ENCODE measurements at regions not wholly inside any gene's neighbourhood (a gene's known extent, or its start where the extent isn't known, plus 50 kb on each side); places are given as distances from the start of the nearest gene placed in this dataset.

GRCh38 chr3:127495821-127496655 lies 94.5 kb downstream of the TPRA1 start:
- intact Hi-C loops (cut with micrococcal nuclease), result no loop called here
- no peak overlapping the region for H3K4me3 Mint-ChIP-seq

More at GRCh38 chr3:127495821-127496655, 94.5 kb downstream of the TPRA1 start:
- no peak overlapping the region for H2AFZ ChIP-seq (ENCODE audit: insufficient read depth, low read depth, low read length, poor library complexity, severe bottlenecking)
- DNase-seq (no peak), ATAC-seq (ENCODE audit: low read depth) (no peak)
- no peak overlapping the region for H3K27ac ChIP-seq (ENCODE audit: low read length in 2 of 2)
- no peaks in the 10 kb centered on the region for H3K4me1 Mint-ChIP-seq
- no peak overlapping the region for H3K27ac Mint-ChIP-seq
- WGBS (ENCODE audit: insufficient coverage), result 89% methylated on average over 2 of the region's 2 CpGs
- no peak overlapping the region for H3K4me2 ChIP-seq (replicated peaks; ENCODE audit: low read depth, low read length, poor library complexity, severe bottlenecking)
- no peaks in the 10 kb centered on the region for H3K36me3 ChIP-seq (replicated peaks in 1 of 2; ENCODE audit: control extremely low read depth in 1 of 2, control insufficient read depth in 1 of 2, extremely low read depth in 1 of 2, insufficient read depth in 2 of 2, low read length in 1 of 2)
- CTCF ChIA-PET, result no interaction called here
- H3K4me1 ChIP-seq (ENCODE audit: control insufficient read depth in 2 of 2, insufficient read depth in 2 of 2, low read length in 2 of 2), result no peaks in the 10 kb centered on the region
- POLR2A ChIA-PET, result no interaction called here
- peaks cover 0 to 10% (median 0%) of the 10 kb centered on the region in 4 experiments for H3K27me3 ChIP-seq (replicated peaks in 1 of 4; ENCODE audit: control extremely low read depth in 1 of 4, control insufficient read depth in 3 of 4, insufficient read depth in 4 of 4, low read length in 3 of 4)
- H3K9me3 ChIP-seq (ENCODE audit: control extremely low read depth in 1 of 3, control insufficient read depth in 2 of 3, insufficient read depth in 1 of 3, low read length in 2 of 3), result peaks cover 0 to 9% (median 5%) of the 10 kb centered on the region in 3 donors
- H3K9me3 Mint-ChIP-seq (ENCODE audit: insufficient read depth), result peaks cover 9% of the 10 kb centered on the region
- H3K27me3 Mint-ChIP-seq, result peaks cover 29% of the 10 kb centered on the region
- no peaks in the 10 kb centered on the region for H4K20me1 ChIP-seq (ENCODE audit: control insufficient read depth, insufficient read depth, low read length, poor library complexity, severe bottlenecking)
- H3K9ac ChIP-seq (ENCODE audit: low read length), result no peak overlapping the region
- no peaks in the 10 kb centered on the region for H3K79me2 ChIP-seq (ENCODE audit: control insufficient read depth, insufficient read depth, low read length)
- TF ChIP-seq CTCF (IDR thresholded peaks at IDR 0.05) (no peak), EZH2 (IDR thresholded peaks at IDR 0.05; ENCODE audit: borderline replicate concordance, insufficient read depth, low read depth, low read length, poor library complexity, severe bottlenecking) (no peak)
- H3K4me3 ChIP-seq (ENCODE audit: control extremely low read depth in 1 of 5, extremely low read depth in 1 of 5, insufficient read depth in 1 of 5, low read depth in 2 of 5, low read length in 4 of 5), result no peak overlapping the region
